LNCaP clone FGC (cell line): ENCODE measurements at regions not wholly inside any gene's neighbourhood (a gene's known extent, or its start where the extent isn't known, plus 50 kb on each side); places are given as distances from the start of the nearest gene placed in this dataset.

Experiments
- DNase-seq: peaks from one replicate; pipeline ENCODE4 v3.0.0-alpha.2; 2011; ENCODE audit warnings: low read depth
- H3K4me3 ChIP-seq: 2 replicates; pipeline ENCODE4 v1.5.1; 2011; ENCODE audit warnings: mild to moderate bottlenecking, low read depth, low read length, control low read depth
- CTCF ChIP-seq: IDR thresholded peaks from 2 replicates; pipeline ENCODE4 v1.5.1; 2012; ENCODE audit warnings: mild to moderate bottlenecking; ENCODE audit not compliant: control insufficient read depth, insufficient read depth; ENCODE audit errors: extremely low read depth

GRCh38 chr12:105956662-105957457 is 181.9 kb downstream of the NUAK1 start:
- no peak overlapping the region for H3K4me3 ChIP-seq
- no peak for TF ChIP-seq CTCF
- no peak for DNase-seq

- H3K4me3 ChIP-seq, result no peak overlapping the region
- no peak for TF ChIP-seq CTCF
- peak; percentile 85 for DNase-seq
Observed at GRCh38 chr12:105960319-105961083, 178.3 kb downstream of the NUAK1 start.

- no peak overlapping the region for H3K4me3 ChIP-seq
- DNase-seq, result no peak
- TF ChIP-seq CTCF, result no peak
Observed at GRCh38 chr12:105961821-105962671, 176.7 kb downstream of the NUAK1 start.

GRCh38 chr12:105967038-105967776 is 171.5 kb downstream of the NUAK1 start:
- DNase-seq, result no peak
- no peak overlapping the region for H3K4me3 ChIP-seq
- TF ChIP-seq CTCF, result no peak

GRCh38 chr12:105968025-105968424 is 170.7 kb downstream of the NUAK1 start:
- no peak for DNase-seq
- TF ChIP-seq CTCF, result no peak
- H3K4me3 ChIP-seq, result no peak overlapping the region

- no peak overlapping the region for H3K4me3 ChIP-seq
- no peak for TF ChIP-seq CTCF
- DNase-seq, result no peak
Observed at GRCh38 chr12:105970885-105971284, 167.9 kb downstream of the NUAK1 start.
